Adrenal gland (tissue), 9 donors: ENCODE measurements at regions not wholly inside any gene's neighbourhood (a gene's known extent, or its start where the extent isn't known, plus 50 kb on each side); places are given as distances from the start of the nearest gene placed in this dataset.
A peak's percentile ranks its signal among the peaks of the same experiment; 100 is the strongest.
"Not testable (repeated sequence)": the region's sequence is repeated elsewhere in the genome, so short reads cannot be mapped to it uniquely, and the experiment has no call there.

Experiments
- DNase-seq, 7 donors: peaks; one replicate each; pipeline ENCODE4 v3.0.0-alpha.2; 2019 to 2020
- H3K27ac ChIP-seq, 5 donors: fragments of 200-600 bp; sonication (generic) in 4 of 5; 1 replicate in 3 of 5; 2 replicates in 2 of 5; pipeline versions ENCODE4 v1.5.1 to v1.8.0; 2016 to 2020; ENCODE audit warnings: mild to moderate bottlenecking in 1 of 5
- H3K27me3 ChIP-seq: fragments of 200-600 bp; 2 replicates; pipeline ENCODE4 v1.8.0; 2021
- H3K36me3 ChIP-seq, 2 donors: fragments of 200-600 bp; replicated peaks in 1 of 2; 1 replicate in 1 of 2; 2 replicates in 1 of 2; pipeline versions ENCODE4 v1.5.1 to v1.8.0; 2018 to 2022
- H3K4me1 ChIP-seq, 2 donors: fragments of 200-600 bp; replicated peaks in 1 of 2; 1 replicate in 1 of 2; 2 replicates in 1 of 2; pipeline versions ENCODE4 v1.5.1 to v1.8.0; 2018 to 2021
- H3K4me3 ChIP-seq, 4 donors: fragments of 200-600 bp; sonication (generic) in 3 of 4; one replicate each; pipeline ENCODE4 v1.5.1; 2016 to 2018
- H3K9me3 ChIP-seq, 3 donors: fragments of 200-600 bp; sonication (generic) in 1 of 3; replicated peaks in 1 of 3; 1 replicate in 2 of 3; 2 replicates in 1 of 3; pipeline versions ENCODE4 v1.5.1 to v1.8.0; 2016 to 2021
- POLR2A ChIP-seq, 2 donors: fragments of 450-650 bp; IDR thresholded peaks; one replicate each; pipeline ENCODE4 v1.6.1; 2017; ENCODE audit warnings: antibody characterized with exemption in 2 of 2, mild to moderate bottlenecking in 2 of 2, moderate library complexity in 1 of 2
- WGBS, 4 donors: extraction: QIAGEN DNeasy Blood & Tissue Kit in 2 of 4; methylation state at CpG; one replicate each; pipeline versions ENCODE4 v1.1.5 to v1.1.7; 2013 to 2017; 5-methylcytosine and 5-hydroxymethylcytosine counted together
- intact Hi-C, 2 donors: fragments of 100-400 bp; cut with DNase I; formaldehyde crosslinking; loops; one replicate each; pipeline versions ENCODE4 v1.14.1 to v1.15.0; 2022 to 2023
- TF ChIP-seq, protein P1 (sequence below), 6 experiments: fragments of 450-650 bp in 4 of 6; fragments of 200-600 bp in 2 of 6; sonication (generic) in 1 of 6; IDR thresholded peaks; 1 replicate in 5 of 6; 2 replicates in 1 of 6; pipeline versions ENCODE4 v1.5.1 to v1.8.0; 2016 to 2021; ENCODE audit warnings: antibody characterized with exemption in 6 of 6, mild to moderate bottlenecking in 2 of 6, moderate library complexity in 1 of 6
- donor health status: healthy with polysubstance abuse.
- donor health status: Bipolar disorder and iron deficiency.
- donor health status: DM: yes; HTN: yes; CAD: no.
- donor health status: DM: no; HTN: no; CAD: no.
- donor health status: DM: no; HTN: no; CAD: no.

DNA sequence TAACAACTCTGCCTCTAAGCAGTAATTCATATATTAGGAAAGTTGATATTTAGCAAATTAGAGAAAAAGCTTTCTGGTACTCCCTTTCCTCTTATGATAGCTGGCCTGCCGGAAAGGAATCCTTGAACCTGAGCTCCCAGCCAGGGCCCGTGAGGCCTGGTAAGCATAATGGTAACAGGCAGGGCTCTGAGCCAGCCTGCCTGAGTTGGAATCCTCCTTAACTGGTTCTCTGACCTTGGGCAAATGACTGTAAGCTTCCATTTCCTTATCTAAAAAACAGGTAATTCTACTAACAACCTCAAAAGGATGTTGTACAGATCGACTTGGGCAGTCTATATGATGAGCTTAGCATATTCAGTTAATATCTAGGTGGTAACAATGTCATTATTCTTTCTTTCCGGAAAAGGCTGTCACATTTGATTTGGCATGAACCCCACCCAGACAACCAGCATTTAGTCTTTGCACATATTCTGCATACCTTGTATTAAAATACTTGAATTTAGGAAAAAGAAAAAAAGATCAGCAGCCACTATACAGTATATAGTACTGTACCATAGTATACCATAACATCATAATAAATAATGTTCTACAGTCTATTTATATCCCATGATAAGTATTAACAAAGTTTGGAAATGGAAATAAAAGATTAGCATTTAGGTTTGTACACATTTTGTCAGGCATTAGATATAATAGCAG is 55.7 kb upstream of the MAP3K1 start:
- Histone ChIP-seq H3K27ac (no peak overlapping the region), H3K27me3 (no peaks in the 10 kb centered on the region), H3K4me3 (no peak overlapping the region), H3K9me3 (no peaks in the 10 kb centered on the region), H3K4me1 (peaks cover 0 to 20% of the 10 kb centered on the region in 2 donors), H3K36me3 (no peaks in the 10 kb centered on the region)
- intact Hi-C loops, result no loop called here
- 35 to 45% (median 43%) methylated on average over 4 of the region's 4 CpGs for WGBS, 4 donors
- peak in 6 of 7 donors; percentile 22 to 63 (median 50) for DNase-seq
- no peak for TF ChIP-seq POLR2A (IDR thresholded peaks at IDR 0.05)
- TF ChIP-seq, protein P1, sequence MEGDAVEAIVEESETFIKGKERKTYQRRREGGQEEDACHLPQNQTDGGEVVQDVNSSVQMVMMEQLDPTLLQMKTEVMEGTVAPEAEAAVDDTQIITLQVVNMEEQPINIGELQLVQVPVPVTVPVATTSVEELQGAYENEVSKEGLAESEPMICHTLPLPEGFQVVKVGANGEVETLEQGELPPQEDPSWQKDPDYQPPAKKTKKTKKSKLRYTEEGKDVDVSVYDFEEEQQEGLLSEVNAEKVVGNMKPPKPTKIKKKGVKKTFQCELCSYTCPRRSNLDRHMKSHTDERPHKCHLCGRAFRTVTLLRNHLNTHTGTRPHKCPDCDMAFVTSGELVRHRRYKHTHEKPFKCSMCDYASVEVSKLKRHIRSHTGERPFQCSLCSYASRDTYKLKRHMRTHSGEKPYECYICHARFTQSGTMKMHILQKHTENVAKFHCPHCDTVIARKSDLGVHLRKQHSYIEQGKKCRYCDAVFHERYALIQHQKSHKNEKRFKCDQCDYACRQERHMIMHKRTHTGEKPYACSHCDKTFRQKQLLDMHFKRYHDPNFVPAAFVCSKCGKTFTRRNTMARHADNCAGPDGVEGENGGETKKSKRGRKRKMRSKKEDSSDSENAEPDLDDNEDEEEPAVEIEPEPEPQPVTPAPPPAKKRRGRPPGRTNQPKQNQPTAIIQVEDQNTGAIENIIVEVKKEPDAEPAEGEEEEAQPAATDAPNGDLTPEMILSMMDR (IDR thresholded peaks at IDR 0.05), result no peak

- Histone ChIP-seq H3K27me3 (no peaks in the 10 kb centered on the region), H3K4me3 (no peak overlapping the region), H3K9me3 (no peaks in the 10 kb centered on the region), H3K4me1 (peaks cover 0 to 10% of the 10 kb centered on the region in 2 donors), H3K27ac (no peak overlapping the region), H3K36me3 (no peaks in the 10 kb centered on the region)
- DNase-seq, result no peak
- no peak for TF ChIP-seq POLR2A (IDR thresholded peaks at IDR 0.05)
- TF ChIP-seq, protein P1 (IDR thresholded peaks at IDR 0.05), result no peak
- intact Hi-C loops, result no loop called here
- 84 to 93% (median 87%) methylated on average over 5 of the region's 5 CpGs for WGBS, 4 donors
Observed at GRCh38 chr5:56757077-56757476, 58.3 kb upstream of the MAP3K1 start.

- intact Hi-C loops, result no loop called here
- Histone ChIP-seq H3K27me3 (no peaks in the 10 kb centered on the region), H3K9me3 (no peaks in the 10 kb centered on the region), H3K4me1 (peaks cover 0 to 9% of the 10 kb centered on the region in 2 donors), H3K27ac (no peak overlapping the region), H3K36me3 (no peaks in the 10 kb centered on the region), H3K4me3 (no peak overlapping the region)
- DNase-seq, result no peak
- TF ChIP-seq POLR2A (IDR thresholded peaks at IDR 0.05), result no peak
- TF ChIP-seq, protein P1 (IDR thresholded peaks at IDR 0.05), result no peak
- WGBS, 4 donors, result 83 to 91% (median 87%) methylated on average over 3 of the region's 3 CpGs
Observed at GRCh38 chr5:56755036-56755555, 60.3 kb upstream of the MAP3K1 start.

DNA sequence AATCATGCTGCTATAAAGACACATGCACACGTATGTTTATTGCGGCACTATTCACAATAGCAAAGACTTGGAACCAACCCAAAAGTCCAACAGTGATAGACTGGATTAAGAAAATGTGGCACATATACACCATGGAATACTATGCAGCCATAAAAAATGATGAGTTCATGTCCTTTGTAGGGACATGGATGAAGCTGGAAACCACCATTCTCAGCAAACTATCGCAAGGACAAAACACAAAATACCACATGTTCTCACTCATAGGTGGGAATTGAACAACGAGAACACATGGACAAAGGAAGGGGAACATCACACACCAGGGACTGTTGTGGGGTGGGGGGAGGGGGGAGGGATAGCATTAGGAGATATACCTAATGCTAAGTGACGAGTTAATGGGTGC is 61.8 kb upstream of the MAP3K1 start:
- H3K4me3 ChIP-seq, DNase-seq, H3K27me3 ChIP-seq, intact Hi-C loops, H3K9me3 ChIP-seq, H3K4me1 ChIP-seq, H3K27ac ChIP-seq, H3K36me3 ChIP-seq: not testable (repeated sequence)
- WGBS, 4 donors, result 89 to 96% (median 93%) methylated on average over 5 of the region's 5 CpGs
